ENCODE measurements at regions not wholly inside any gene's neighbourhood (a gene's known extent, or its start where the extent isn't known, plus 50 kb on each side); places are given as distances from the start of the nearest gene placed in this dataset.

DNA sequence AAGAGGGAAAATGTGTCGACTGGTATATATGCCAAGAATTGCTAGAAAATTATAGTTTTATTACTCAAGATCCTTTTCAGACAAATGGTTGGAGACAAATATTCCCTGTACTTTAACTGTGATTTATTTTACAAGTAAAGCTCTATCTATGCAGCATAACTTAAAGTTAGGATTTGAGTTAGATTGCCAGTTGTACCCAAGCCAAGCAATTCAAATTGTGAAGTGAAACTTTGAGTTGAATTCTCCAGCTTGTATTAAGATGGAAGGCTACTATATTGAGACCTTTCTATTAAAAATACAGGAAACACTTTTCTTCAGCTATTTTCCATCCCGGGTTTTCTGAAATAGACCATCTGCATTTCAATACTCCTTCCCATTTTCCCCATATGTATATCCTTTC is 333.1 kb upstream of the RBMS3 start:
- Mint-ChIP-seq H3K4me1 (no peaks in the 10 kb centered on the region), H3K27me3 (ENCODE audit: low read depth in 3 of 3) (no peaks in the 10 kb centered on the region), H3K27ac (no peak overlapping the region), H3K36me3 (no peaks in the 10 kb centered on the region), H3K4me3 (no peak overlapping the region), H3K9me3 (peaks cover 3 to 21% (median 6%) of the 10 kb centered on the region in 6 donors)
- no peak for DNase-seq

DNA sequence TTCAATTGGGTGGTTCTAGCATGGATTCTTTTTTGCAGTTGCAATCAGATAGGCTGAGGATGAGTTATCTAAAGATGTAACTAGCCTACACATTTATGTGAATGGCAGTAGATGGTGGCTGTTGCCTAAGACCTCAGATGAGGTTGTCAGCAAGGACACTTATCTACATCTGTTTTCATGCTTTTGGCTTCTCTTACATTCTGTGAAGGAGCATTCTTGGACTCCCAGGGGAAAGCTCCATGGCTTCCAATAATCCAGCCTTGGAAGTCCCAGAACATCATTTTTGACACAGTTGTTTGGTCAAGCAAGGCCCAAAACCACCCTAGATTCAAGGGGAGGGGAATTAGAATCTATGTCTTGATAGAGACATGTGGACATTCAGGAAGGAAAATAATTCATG is 332.2 kb upstream of the RBMS3 start:
- DNase-seq, result no peak
- Mint-ChIP-seq H3K4me1 (no peaks in the 10 kb centered on the region), H3K27me3 (ENCODE audit: low read depth in 3 of 3) (no peaks in the 10 kb centered on the region), H3K4me3 (no peak overlapping the region), H3K9me3 (peaks cover 3 to 21% (median 7%) of the 10 kb centered on the region in 6 donors), H3K36me3 (no peaks in the 10 kb centered on the region), H3K27ac (no peak overlapping the region)

DNA sequence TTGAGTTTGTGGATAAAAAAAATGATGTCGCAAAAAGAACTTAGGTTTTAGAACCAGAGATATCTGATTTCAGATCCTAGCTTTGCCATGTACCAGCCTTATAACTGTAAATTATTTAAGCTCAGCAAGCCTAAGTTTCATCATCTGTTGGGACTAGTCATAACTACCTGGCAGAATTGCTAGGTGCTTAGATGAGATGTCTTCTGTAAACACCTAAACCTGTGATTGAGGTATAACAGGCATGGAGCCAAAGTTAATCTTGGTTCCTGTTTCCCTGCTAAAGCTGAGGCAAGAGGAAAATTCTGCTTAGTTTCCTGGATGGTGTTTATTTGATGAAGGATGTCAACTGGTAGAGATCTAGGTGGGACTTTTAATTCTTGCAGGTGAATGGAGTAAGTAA is 331.3 kb upstream of the RBMS3 start:
- DNase-seq, result no peak
- H3K9me3 Mint-ChIP-seq, result peaks cover 3 to 17% (median 6%) of the 10 kb centered on the region in 6 donors
- H3K36me3 Mint-ChIP-seq, result no peaks in the 10 kb centered on the region
- no peaks in the 10 kb centered on the region for H3K27me3 Mint-ChIP-seq (ENCODE audit: low read depth in 3 of 3)
- no peaks in the 10 kb centered on the region for H3K4me1 Mint-ChIP-seq
- H3K4me3 Mint-ChIP-seq, result no peak overlapping the region
- H3K27ac Mint-ChIP-seq, result no peak overlapping the region

DNA sequence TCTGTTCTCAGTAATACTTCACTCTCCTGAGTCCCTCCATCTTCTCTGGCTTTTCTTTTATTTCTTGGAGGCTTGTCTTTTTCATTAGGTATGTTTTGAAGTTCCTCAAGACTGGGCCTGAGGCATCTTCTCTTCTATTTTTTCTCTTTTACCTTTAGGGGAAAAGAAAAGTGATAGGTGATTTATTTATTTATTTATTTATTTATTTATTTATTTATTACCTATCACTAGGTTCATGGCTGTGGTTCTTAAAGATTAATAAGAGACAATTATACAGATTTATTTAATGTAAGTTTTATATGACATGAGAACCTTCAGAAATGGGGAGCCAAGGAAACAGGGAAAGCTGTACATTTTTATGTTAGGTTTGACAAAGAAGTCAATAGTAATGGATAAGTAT is 330.3 kb upstream of the RBMS3 start:
- no peaks in the 10 kb centered on the region for H3K27me3 Mint-ChIP-seq (ENCODE audit: low read depth in 3 of 3)
- no peak overlapping the region for H3K27ac Mint-ChIP-seq
- H3K9me3 Mint-ChIP-seq, result peaks cover 1 to 17% (median 5%) of the 10 kb centered on the region in 6 donors
- H3K4me1 Mint-ChIP-seq, result no peaks in the 10 kb centered on the region
- H3K36me3 Mint-ChIP-seq, result no peaks in the 10 kb centered on the region
- DNase-seq, result no peak
- H3K4me3 Mint-ChIP-seq, result no peak overlapping the region

DNA sequence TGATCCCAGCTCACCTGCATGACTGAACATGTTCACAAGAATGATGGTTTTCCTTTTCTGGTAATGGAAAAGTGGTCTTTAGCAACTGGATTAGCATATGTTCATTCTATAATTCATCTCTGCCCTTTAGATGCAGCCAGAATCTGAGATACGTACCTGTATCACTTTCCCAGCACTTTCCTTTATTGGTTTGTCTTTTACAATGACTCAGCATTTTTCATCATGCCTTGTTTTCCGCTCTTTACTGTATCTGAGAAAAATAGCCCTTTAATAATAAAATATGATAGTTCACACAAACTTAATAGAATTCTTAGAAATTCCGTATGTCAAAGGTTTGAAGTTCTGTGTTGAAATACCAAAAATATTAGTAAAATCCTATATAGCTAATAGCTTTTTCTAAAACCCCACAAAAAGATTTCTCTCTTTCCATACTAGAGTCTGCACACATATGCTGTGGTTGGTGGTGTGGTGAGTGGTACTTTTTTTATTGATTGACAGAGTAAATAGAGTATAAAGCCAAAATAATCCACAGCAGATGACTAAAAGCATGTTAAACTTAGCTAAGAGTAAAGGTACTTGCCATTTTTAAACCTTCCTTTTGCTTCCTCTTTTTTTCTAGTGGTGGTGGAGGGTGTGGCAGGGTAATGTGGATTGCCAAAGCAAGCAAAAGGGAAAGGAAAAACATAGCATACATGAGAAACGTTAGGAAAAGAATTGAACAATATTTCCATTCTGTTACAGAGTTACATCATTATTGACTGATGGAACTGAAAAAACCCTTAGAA is 328.9 kb upstream of the RBMS3 start:
- no peak overlapping the region for H3K27ac Mint-ChIP-seq
- no peaks in the 10 kb centered on the region for H3K4me1 Mint-ChIP-seq
- H3K27me3 Mint-ChIP-seq (ENCODE audit: low read depth in 3 of 3), result no peaks in the 10 kb centered on the region
- peaks cover 0 to 17% (median 6%) of the 10 kb centered on the region in 6 donors for H3K9me3 Mint-ChIP-seq
- H3K36me3 Mint-ChIP-seq, result no peaks in the 10 kb centered on the region
- H3K4me3 Mint-ChIP-seq, result no peak overlapping the region
- no peak for DNase-seq

DNA sequence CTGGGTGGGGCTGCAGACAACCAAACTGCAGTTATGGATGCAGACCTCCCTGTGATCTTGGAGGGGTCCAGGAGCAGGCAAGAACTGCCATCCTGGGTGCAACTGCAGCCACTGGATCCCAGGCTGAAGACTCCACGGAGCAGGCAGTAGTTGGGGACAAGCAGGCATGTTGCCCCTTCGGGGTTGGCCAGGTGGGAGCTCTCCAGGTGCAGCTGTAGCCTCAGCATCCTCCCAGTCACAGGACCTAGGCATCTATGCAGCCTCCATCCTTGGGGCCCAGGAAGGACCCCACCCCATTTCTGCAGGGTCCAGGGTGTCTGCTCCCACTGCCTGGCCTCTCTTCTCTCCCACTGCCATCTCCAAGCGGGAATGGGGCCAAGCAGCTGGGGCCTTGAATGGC is 322.2 kb upstream of the RBMS3 start:
- no peak overlapping the region for H3K27ac Mint-ChIP-seq
- no peak for DNase-seq
- H3K36me3 Mint-ChIP-seq, result no peaks in the 10 kb centered on the region
- H3K4me1 Mint-ChIP-seq, result no peaks in the 10 kb centered on the region
- peaks cover 1 to 16% (median 6%) of the 10 kb centered on the region in 6 donors for H3K9me3 Mint-ChIP-seq
- no peak overlapping the region for H3K4me3 Mint-ChIP-seq
- no peaks in the 10 kb centered on the region for H3K27me3 Mint-ChIP-seq (ENCODE audit: low read depth in 3 of 3)

DNA sequence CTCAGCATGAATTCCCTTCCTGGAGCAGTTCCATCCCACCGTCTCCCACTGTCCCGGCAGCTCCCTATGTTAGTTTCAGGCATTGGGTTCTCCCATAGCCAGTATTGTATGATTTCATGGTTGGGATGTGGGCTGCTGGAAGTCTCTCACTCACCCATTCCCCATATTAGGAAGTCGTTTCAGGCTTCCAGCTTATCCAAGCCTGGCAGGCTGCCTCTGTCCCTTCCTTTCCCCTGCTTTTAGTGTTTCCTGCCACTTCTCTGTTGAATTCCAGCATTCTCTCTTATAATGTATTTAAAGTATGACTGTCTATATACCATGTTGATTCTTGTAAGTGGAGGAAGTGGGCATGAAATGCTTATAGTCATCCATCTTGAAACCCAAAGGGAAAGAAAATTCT is 309.7 kb upstream of the RBMS3 start:
- H3K36me3 Mint-ChIP-seq, result peaks cover 0 to 4% (median 0%) of the 10 kb centered on the region in 3 donors
- peaks cover 0 to 2% (median 2%) of the 10 kb centered on the region in 3 donors for H3K27me3 Mint-ChIP-seq (ENCODE audit: low read depth in 3 of 3)
- H3K4me3 Mint-ChIP-seq, result no peak overlapping the region
- DNase-seq, result no peak
- no peaks in the 10 kb centered on the region for H3K4me1 Mint-ChIP-seq
- peaks cover 15 to 59% (median 31%) of the 10 kb centered on the region in 6 donors for H3K9me3 Mint-ChIP-seq
- H3K27ac Mint-ChIP-seq, result no peak overlapping the region

DNA sequence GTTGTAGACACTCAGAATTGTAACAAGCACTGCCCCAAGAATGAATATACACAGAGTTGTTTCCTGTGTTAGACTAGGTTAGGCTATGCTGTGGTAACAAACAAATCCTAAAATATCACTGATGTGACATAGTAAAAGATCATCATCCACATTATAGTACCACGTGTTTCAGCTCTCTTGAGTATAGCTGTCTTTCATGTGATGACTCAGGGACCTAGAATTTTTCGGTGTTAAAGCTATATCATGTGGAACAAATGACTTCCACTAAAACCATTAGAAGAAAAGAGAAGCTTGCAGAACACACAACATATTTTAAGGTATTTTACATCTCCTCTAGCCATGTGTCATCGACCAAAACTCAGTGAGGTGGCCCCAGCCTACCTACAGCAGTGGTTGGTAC is 307.9 kb upstream of the RBMS3 start:
- Mint-ChIP-seq H3K36me3 (no peaks in the 10 kb centered on the region), H3K27me3 (ENCODE audit: low read depth in 3 of 3) (no peaks in the 10 kb centered on the region), H3K27ac (no peak overlapping the region), H3K9me3 (peaks cover 10 to 51% (median 24%) of the 10 kb centered on the region in 6 donors), H3K4me1 (no peaks in the 10 kb centered on the region), H3K4me3 (no peak overlapping the region)
- DNase-seq, result no peak

DNA sequence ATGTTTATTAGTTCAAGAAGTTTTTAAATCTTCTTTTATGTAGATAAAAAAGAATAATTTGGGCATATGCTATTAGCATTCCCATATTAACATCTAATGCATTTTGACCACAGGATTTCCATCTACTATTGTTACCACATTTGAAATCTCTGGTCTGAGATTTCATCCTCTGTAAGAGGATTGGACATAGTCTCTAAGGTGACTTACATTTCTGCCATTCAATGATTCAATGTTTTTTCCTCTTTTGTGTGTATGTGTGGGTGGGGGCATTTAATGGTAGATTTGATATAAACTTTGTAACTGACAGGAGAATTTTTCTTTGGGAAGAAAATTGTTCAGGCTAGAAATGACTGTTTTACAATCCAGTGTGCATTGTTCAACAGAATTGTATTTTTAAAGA is 307.3 kb upstream of the RBMS3 start:
- no peak overlapping the region for H3K4me3 Mint-ChIP-seq
- H3K27ac Mint-ChIP-seq, result no peak overlapping the region
- no peak for DNase-seq
- no peaks in the 10 kb centered on the region for H3K36me3 Mint-ChIP-seq
- H3K9me3 Mint-ChIP-seq, result peaks cover 9 to 46% (median 21%) of the 10 kb centered on the region in 6 donors
- no peaks in the 10 kb centered on the region for H3K4me1 Mint-ChIP-seq
- no peaks in the 10 kb centered on the region for H3K27me3 Mint-ChIP-seq (ENCODE audit: low read depth in 3 of 3)

DNA sequence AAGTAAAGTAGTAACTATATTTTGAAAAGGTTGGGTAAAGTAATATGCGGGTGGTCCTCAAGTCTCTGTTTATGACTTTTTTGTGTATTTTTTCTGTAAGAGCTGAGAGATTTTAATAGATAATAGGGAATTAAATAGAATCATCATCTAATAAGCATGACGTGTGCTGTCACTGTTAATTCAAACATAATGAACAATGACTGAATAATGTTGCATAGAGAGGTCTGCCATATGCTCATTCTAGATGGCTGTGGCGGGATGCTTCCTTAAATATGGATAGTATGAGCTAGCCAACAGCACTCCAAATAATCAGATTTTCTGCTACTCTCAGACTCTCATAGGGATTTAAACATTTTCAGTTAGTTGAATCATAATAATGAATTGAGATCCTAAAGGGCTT is 302.8 kb upstream of the RBMS3 start:
- Mint-ChIP-seq H3K9me3 (peaks cover 0 to 21% (median 7%) of the 10 kb centered on the region in 6 donors), H3K27me3 (ENCODE audit: low read depth in 3 of 3) (no peaks in the 10 kb centered on the region), H3K4me1 (no peaks in the 10 kb centered on the region), H3K36me3 (no peaks in the 10 kb centered on the region), H3K4me3 (no peak overlapping the region), H3K27ac (no peak overlapping the region)
- DNase-seq, result no peak

DNA sequence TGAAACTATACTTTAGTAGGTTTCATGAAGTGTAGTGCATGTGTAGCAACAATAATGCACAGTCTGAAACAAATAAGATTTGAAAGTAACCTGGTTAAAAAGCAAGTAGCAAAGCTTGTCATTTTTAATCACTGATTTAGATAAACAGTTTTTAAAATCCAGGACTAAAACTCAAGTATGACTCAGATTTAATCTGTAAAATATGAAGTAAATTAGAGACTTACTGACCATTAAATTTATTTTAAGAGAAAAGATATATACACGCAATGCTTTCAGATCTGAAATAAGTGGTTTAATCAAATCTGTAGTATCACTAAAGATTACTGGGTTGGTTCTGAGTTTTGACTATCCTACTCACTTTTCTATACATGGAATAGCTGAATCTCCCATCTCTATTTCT is 300.7 kb upstream of the RBMS3 start:
- Mint-ChIP-seq H3K4me3 (no peak overlapping the region), H3K9me3 (peaks cover 0 to 19% (median 6%) of the 10 kb centered on the region in 6 donors), H3K4me1 (no peaks in the 10 kb centered on the region), H3K27me3 (ENCODE audit: low read depth in 3 of 3) (no peaks in the 10 kb centered on the region), H3K27ac (no peak overlapping the region), H3K36me3 (no peaks in the 10 kb centered on the region)
- no peak for DNase-seq

DNA sequence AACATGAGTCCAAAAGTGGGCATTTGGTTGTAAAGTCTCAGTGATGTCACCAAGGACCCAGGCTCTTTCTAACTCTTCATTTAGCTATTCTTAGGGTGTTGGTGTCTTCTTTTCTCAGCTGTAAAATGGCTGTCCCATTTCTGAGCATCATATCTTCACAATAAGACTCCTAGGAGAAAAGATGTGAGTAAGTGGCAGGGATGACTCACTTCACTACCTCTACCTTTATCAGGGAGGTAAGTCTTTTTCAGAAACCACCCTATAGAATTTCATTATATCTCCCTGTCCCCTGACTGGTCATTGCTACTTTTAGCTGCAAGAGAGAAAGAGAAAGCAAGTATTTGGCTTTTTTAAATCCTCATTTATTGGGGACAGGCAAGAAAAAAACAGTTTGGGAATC is 300.2 kb upstream of the RBMS3 start:
- Mint-ChIP-seq H3K4me1 (no peaks in the 10 kb centered on the region), H3K4me3 (no peak overlapping the region), H3K9me3 (peaks cover 0 to 14% (median 6%) of the 10 kb centered on the region in 6 donors), H3K27ac (no peak overlapping the region), H3K27me3 (ENCODE audit: low read depth in 3 of 3) (no peaks in the 10 kb centered on the region), H3K36me3 (no peaks in the 10 kb centered on the region)
- no peak for DNase-seq

DNA sequence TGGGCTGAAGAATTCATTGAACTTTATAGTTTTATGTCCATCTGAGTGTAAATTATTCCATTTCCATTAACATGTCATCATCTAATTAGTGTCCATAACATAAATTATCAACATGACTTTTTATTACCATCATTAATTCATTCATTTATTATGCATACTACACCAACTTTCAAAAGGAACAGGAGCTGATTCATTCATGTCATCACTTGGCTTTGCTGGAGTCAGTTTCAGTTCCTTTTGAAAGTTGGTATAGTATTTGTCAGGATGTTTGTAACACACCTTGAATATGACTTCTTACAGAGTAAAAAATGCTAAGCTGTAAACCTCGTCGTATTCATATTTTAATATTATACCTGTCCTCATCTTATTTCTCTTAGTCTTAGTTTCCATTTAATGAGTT is 298.0 kb upstream of the RBMS3 start:
- H3K36me3 Mint-ChIP-seq, result no peaks in the 10 kb centered on the region
- no peaks in the 10 kb centered on the region for H3K4me1 Mint-ChIP-seq
- H3K9me3 Mint-ChIP-seq, result peaks cover 0 to 9% (median 2%) of the 10 kb centered on the region in 6 donors
- H3K4me3 Mint-ChIP-seq, result no peak overlapping the region
- DNase-seq, result no peak
- no peak overlapping the region for H3K27ac Mint-ChIP-seq
- H3K27me3 Mint-ChIP-seq (ENCODE audit: low read depth in 3 of 3), result no peaks in the 10 kb centered on the region

DNA sequence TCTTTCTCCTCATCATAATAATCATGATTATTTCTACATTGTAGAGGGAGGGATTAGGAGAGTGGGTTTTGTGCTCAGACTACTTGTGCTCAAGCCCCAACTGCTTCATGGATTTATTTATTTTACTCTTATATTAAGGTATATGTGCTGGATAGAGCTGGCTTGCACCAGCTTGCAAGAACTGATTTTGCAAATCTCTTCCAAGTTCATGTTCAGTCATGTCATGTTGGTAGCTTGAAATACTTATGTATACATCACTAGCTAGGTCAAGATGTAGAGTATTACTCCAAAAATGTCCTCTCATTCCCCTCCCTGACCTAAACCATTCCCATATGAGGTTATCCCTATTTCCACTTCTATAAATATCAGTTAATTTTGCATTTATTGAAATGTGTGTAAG is 293.9 kb upstream of the RBMS3 start:
- no peak for DNase-seq
- no peak overlapping the region for H3K4me3 Mint-ChIP-seq
- peaks cover 0 to 3% (median 0%) of the 10 kb centered on the region in 3 donors for H3K27me3 Mint-ChIP-seq (ENCODE audit: low read depth in 3 of 3)
- H3K27ac Mint-ChIP-seq, result no peak overlapping the region
- H3K9me3 Mint-ChIP-seq, result peaks cover 0 to 20% (median 8%) of the 10 kb centered on the region in 6 donors
- no peaks in the 10 kb centered on the region for H3K36me3 Mint-ChIP-seq
- no peaks in the 10 kb centered on the region for H3K4me1 Mint-ChIP-seq

DNA sequence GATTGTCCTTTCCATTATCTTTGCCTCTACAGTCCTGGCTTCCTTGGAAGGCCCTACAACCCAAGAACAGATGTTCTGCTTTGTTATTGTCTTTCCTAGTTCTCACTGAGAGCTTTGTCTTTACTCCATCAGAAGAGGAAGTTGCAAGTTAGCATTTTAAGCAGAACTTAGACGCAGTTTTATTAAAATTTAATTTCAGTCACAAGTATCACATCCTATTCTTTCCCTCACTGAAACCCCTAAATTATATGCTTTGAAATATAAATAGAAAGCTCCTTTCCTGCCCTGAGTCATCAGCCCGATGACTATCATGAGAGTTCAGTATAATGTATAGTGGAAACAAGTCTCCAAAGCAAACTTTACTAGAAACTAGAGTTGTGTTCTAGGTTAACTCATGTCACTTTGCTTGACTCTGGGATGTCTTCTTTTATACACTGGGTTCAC is 291.2 kb upstream of the RBMS3 start:
- no peak overlapping the region for H3K4me3 Mint-ChIP-seq
- no peaks in the 10 kb centered on the region for H3K4me1 Mint-ChIP-seq
- no peaks in the 10 kb centered on the region for H3K36me3 Mint-ChIP-seq
- peaks cover 3 to 36% (median 11%) of the 10 kb centered on the region in 6 donors for H3K9me3 Mint-ChIP-seq
- H3K27ac Mint-ChIP-seq, result no peak overlapping the region
- H3K27me3 Mint-ChIP-seq (ENCODE audit: low read depth in 3 of 3), result peaks cover 0 to 3% (median 0%) of the 10 kb centered on the region in 3 donors
- no peak for DNase-seq
